IPS-15b (cell line): ENCODE measurements at regions not wholly inside any gene's neighbourhood (a gene's known extent, or its start where the extent isn't known, plus 50 kb on each side); places are given as distances from the start of the nearest gene placed in this dataset.

ENCODE experiments used
- H3K27me3 ChIP-seq: one replicate; pipeline ENCODE4 v1.6.1; 2013; ENCODE audit warnings: low read length; ENCODE audit not compliant: control insufficient read depth, insufficient read depth
- H3K36me3 ChIP-seq: one replicate; pipeline ENCODE4 v1.6.1; 2013; ENCODE audit warnings: low read length; ENCODE audit not compliant: control insufficient read depth, insufficient read depth
- H3K4me1 ChIP-seq: one replicate; pipeline ENCODE4 v1.6.1; 2013; ENCODE audit warnings: mild to moderate bottlenecking, low read length; ENCODE audit not compliant: control insufficient read depth, insufficient read depth
- H3K4me3 ChIP-seq: one replicate; pipeline ENCODE4 v1.5.1; 2013; ENCODE audit warnings: low read depth, low read length
- H3K9ac ChIP-seq: one replicate; pipeline ENCODE4 v1.6.1; 2013; ENCODE audit warnings: low read depth, mild to moderate bottlenecking, low read length
- H3K9me3 ChIP-seq: one replicate; pipeline ENCODE4 v1.6.1; 2013; ENCODE audit warnings: mild to moderate bottlenecking, low read length; ENCODE audit not compliant: control insufficient read depth, insufficient read depth

DNA sequence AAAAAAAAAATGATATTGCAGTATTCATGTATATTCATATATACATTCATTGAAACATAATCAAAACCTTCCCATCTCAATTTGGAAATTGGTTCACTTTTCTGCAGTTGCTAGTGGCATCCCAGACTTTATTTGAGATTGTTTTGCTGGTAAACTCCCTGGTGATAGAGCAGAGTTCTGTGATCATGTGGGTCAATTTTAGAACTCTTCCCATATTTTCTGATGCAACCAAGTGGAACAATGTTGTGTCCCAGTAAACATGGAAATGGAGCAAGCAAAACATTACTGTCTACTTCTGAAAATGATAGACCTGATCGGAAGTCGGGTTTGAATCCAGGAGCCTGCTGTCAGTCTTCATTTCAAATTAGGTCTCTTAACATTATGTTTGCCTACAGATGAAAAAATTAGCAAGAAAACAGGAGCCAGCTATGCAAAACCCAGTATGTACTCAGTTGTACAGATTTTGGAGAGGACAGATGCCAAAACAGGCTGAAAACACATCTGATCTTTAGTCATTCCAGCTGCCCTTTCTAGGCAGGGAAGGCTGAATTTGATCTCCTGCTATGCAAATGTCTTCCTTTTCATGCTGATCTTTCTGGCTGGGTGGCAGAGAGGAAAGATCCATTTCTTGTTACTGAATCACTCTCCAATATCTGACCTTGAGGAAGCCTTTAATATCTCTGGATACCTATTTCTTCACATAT, 786.6 kb upstream of the SOX9 start:
- Histone ChIP-seq H3K9me3 (no peaks in the 10 kb centered on the region), H3K4me1 (peaks cover 5% of the 10 kb centered on the region), H3K4me3 (no peak overlapping the region), H3K27me3 (no peaks in the 10 kb centered on the region), H3K36me3 (no peaks in the 10 kb centered on the region), H3K9ac (no peak overlapping the region)

DNA sequence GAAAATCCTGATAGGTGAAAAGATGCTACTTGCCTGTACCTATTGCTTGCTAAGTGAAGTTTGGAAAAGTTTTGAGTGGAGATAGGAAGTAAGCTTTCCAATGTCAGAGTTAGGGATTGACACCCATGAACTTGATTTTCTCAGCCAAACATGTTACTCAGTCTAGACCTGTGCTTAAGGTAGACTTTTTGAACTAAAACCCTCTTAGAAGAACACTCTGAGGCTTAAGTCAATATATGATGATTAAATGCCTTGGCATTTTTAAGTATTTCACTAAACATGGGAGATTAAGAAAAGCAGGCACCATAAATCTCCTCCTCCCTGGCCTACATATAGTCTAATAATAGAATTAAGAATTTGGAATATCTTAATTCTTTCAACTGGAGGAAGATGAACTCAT, 785.6 kb upstream of the SOX9 start:
- Histone ChIP-seq H3K9me3 (no peaks in the 10 kb centered on the region), H3K27me3 (no peaks in the 10 kb centered on the region), H3K36me3 (no peaks in the 10 kb centered on the region), H3K4me3 (no peak overlapping the region), H3K4me1 (peaks cover 5% of the 10 kb centered on the region), H3K9ac (no peak overlapping the region)

DNA sequence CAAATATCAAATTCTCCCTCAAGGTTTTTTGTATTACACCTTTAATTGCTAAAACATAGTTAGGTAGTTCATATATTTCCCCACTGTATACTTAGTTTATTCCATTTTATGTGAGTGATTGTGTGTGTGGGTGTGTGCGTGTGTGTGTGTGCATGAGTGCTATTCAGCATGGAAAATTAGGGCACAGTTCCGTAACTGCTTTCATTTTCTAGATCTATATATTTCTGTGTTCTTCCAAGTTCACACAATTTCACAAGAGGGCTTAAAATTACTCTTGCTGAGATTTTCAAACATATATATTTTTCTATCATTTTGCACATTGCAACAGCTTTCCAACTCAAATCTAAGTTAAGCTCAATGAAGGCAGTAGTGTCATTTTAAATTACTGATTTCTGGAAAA, 782.9 kb upstream of the SOX9 start:
- H3K36me3 ChIP-seq = no peaks in the 10 kb centered on the region
- no peaks in the 10 kb centered on the region for H3K27me3 ChIP-seq
- H3K9ac ChIP-seq = no peak overlapping the region
- no peaks in the 10 kb centered on the region for H3K9me3 ChIP-seq
- H3K4me3 ChIP-seq = no peak overlapping the region
- peaks cover 5% of the 10 kb centered on the region for H3K4me1 ChIP-seq

DNA sequence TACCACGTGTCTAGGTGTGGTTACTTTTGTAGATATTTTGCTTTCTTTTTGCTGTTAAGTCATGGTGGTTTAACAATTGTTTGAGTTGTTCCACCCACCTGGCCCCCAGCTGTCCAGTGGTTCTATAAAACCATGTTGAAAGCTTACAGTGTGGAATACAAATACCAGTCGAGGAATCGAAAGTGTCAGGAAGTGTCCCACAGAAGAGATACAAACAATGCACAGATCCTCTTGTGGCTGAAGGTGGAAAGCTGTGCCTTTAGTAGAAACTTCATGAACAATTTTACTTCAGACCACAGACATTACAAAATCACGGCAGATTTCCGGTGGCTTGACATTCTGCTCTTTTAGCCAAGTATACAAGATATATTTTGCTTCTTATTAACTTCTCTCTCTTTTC, 782.4 kb upstream of the SOX9 start:
- Histone ChIP-seq H3K27me3 (no peaks in the 10 kb centered on the region), H3K4me3 (no peak overlapping the region), H3K4me1 (peaks cover 5% of the 10 kb centered on the region), H3K9ac (no peak overlapping the region), H3K36me3 (no peaks in the 10 kb centered on the region), H3K9me3 (no peaks in the 10 kb centered on the region)

DNA sequence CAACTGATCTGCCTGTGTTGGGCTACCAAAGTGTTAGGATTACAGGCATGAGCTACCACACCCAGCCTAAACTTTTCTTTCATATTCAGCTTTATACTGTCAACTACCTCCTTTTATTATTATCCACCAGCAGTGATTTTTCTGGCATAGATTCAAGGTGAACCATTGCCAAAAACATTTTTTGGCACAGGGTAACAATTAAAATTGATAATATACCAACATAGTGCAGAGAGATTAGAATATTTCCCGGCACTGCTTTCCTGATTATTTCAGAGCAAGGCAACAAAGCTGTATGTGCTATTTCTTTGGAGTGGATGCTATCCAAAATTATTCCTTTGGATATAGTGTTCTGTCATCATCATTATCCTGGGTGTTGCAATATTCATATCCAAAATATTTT, 781.6 kb upstream of the SOX9 start:
- no peaks in the 10 kb centered on the region for H3K9me3 ChIP-seq
- no peaks in the 10 kb centered on the region for H3K36me3 ChIP-seq
- peaks cover under 1% of the 10 kb centered on the region for H3K4me1 ChIP-seq
- H3K27me3 ChIP-seq = no peaks in the 10 kb centered on the region
- no peak overlapping the region for H3K4me3 ChIP-seq
- H3K9ac ChIP-seq = no peak overlapping the region

DNA sequence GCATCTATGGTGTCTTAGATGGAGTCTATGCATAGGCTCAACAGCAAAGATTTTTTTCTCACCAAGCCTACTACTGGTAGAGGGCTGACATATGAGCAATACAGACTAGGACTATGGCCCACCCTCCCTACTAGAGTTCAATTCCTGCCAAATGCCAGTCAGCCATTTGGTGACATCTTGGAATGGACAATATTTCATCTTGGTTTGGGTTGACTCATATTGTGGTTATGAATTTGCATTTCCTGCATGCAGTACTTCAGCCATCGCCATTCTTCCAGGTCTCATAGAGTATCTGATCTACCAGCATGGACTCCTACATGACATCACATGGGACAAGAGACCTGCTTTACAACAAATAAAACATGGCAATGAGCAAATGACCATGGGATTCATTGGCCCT, 778.1 kb upstream of the SOX9 start:
- no peaks in the 10 kb centered on the region for H3K4me1 ChIP-seq
- H3K9ac ChIP-seq = no peak overlapping the region
- H3K4me3 ChIP-seq = no peak overlapping the region
- H3K36me3 ChIP-seq = no peaks in the 10 kb centered on the region
- no peaks in the 10 kb centered on the region for H3K27me3 ChIP-seq
- no peaks in the 10 kb centered on the region for H3K9me3 ChIP-seq

DNA sequence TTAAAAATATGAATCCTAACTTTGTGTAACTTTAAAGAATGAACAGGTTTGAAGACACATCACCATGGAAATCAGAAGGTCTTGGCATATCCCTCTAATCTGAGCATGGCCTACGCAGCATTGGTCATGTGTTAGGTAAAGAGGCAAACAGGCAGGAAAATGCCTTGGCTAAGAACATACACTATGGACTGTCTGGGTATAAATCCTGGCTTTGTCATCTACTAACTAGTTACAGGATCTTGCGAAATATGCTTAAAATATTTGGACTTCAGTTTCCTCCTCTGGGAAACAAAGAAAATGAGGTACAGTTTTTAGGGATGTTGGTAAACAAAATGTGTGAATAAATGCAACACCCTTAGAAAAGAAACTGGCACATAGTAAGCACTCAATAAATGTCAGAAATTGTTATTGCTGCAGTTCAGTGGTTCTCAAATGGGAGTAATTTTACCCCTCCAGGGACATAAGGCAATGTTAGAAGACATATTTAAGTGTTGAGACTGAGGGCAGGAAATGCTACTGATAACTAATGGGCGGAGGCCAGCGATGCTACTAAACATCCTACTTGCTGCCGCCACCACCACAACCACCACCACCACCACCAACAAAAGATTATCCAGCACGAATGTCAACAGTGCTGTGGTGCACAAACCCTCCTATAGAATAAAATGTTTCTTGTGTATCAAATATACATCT, 770.8 kb upstream of the SOX9 start:
- H3K4me1 ChIP-seq = no peaks in the 10 kb centered on the region
- no peaks in the 10 kb centered on the region for H3K9me3 ChIP-seq
- H3K9ac ChIP-seq = no peak overlapping the region
- no peak overlapping the region for H3K4me3 ChIP-seq
- no peaks in the 10 kb centered on the region for H3K27me3 ChIP-seq
- H3K36me3 ChIP-seq = no peaks in the 10 kb centered on the region

DNA sequence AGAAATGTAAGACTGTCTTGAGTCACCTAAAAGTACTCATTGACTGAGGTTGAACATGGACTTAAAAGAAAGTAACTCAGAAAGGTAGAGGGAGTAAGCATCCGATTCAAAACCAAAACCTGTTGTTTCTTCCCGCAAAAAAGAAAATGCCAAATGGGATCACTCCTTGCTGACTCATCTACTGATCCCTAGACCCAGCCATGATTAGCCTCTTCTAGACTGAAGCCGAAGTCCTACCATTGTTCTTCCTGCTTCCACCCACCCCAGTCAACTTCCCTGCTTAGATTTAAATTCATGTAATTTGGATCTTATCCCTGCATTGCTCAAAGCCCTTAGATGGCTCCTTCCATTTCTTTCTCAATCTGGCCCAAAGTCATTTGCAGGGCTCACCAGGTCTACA, 760.5 kb upstream of the SOX9 start:
- no peaks in the 10 kb centered on the region for H3K4me1 ChIP-seq
- no peaks in the 10 kb centered on the region for H3K9me3 ChIP-seq
- no peak overlapping the region for H3K4me3 ChIP-seq
- H3K36me3 ChIP-seq = no peaks in the 10 kb centered on the region
- H3K9ac ChIP-seq = no peak overlapping the region
- H3K27me3 ChIP-seq = no peaks in the 10 kb centered on the region

DNA sequence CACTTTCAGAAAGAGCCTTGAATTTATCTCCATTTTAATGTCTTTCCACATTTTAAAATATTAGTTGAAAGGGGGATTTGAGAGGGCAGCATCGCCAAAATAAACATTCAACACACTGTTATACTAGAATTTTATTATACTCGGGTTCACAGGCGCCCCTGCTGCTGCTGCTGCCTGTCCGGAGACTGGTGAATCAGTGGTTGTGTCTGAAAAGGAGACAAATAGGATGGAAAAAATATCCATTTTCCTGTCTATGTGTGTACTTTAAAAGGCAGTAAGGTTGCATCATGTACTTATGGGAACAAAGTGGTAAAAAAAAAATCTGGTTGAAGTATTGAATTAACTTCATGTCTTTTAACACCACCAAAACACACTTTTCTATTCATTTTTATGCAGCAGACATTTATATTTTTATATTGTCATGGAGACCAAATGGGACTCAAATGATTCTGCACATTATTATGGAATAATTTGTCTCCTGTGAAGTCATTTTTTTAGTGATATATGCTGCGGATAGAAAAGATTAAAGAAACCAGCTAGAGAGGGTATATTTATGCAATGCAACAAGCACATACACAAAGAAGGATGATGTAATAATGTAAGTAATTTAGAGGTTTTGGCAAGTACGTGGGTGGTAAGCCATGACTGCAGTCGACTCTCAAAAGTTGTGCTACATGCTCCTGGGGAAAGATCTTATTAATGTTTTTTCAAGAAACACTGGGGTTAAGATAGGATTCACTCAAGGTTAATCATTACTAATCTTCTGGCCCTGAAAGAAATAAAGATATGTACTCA, 759.0 kb upstream of the SOX9 start:
- Histone ChIP-seq H3K4me1 (no peaks in the 10 kb centered on the region), H3K9ac (no peak overlapping the region), H3K36me3 (no peaks in the 10 kb centered on the region), H3K27me3 (no peaks in the 10 kb centered on the region), H3K9me3 (no peaks in the 10 kb centered on the region), H3K4me3 (no peak overlapping the region)

DNA sequence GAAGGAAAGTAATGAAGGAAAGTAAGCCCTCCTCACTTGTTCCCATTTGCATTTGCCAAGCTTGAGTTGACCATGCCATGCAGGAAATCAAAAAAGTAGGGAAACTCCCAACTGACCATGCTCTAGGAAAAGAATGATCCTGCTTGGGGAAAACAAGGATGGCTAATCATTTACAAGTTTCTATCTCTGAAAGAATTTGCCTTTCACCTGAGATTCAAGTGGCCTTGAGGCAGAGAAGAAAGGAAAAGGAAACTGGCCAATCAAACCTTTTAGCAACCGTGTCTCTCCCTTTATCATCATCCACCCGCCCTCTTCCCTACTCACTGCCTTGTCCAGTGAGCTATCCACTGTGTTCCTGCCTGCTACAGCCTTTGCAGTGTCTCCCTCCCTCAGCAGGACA, 757.2 kb upstream of the SOX9 start:
- no peaks in the 10 kb centered on the region for H3K36me3 ChIP-seq
- no peaks in the 10 kb centered on the region for H3K9me3 ChIP-seq
- H3K4me3 ChIP-seq = no peak overlapping the region
- no peak overlapping the region for H3K9ac ChIP-seq
- no peaks in the 10 kb centered on the region for H3K4me1 ChIP-seq
- no peaks in the 10 kb centered on the region for H3K27me3 ChIP-seq

DNA sequence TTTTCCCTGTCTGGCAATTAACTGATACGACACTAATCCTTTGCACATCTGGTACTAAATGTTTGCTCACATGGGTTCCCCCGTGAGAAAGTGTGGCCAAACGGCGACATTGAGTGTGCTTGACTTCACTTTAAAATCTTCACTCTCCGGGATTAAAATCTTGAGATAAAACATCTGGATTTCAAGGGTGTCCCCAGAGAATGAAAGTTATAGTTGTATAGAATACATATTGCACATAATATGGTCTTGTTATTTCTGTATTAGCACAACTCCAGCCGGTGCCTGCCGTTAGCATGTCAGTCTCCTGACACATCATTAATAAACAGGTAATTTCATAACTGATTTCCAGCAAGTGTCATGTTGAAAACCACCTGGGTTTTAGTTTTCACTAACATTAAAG, 749.0 kb upstream of the SOX9 start:
- Histone ChIP-seq H3K4me1 (no peaks in the 10 kb centered on the region), H3K4me3 (no peak overlapping the region), H3K9ac (no peak overlapping the region), H3K9me3 (no peaks in the 10 kb centered on the region), H3K27me3 (no peaks in the 10 kb centered on the region), H3K36me3 (no peaks in the 10 kb centered on the region)

DNA sequence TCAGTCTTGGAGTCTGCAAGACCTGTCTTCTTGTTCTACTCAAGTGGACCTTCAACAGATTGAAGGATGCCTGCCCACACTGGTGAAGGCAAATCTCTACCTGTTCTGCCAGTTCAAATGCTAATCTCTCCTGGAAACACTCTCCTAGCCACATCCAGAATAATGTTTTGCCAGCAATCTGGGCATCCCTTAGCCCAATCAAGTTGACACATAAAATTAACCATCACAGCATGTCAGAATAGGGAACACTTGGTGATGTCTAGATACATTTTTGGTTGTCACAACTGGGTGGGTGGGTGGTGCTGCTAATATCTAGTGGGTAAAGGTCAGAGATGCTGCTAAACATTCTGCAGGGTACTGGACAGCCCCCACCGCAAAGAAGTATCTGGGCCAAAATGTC, 744.9 kb upstream of the SOX9 start:
- Histone ChIP-seq H3K4me3 (no peak overlapping the region), H3K9ac (no peak overlapping the region), H3K27me3 (no peaks in the 10 kb centered on the region), H3K4me1 (no peaks in the 10 kb centered on the region), H3K36me3 (no peaks in the 10 kb centered on the region), H3K9me3 (no peaks in the 10 kb centered on the region)
